Keratinocyte (primary cell): ENCODE measurements at regions not wholly inside any gene's neighbourhood (a gene's known extent, or its start where the extent isn't known, plus 50 kb on each side); places are given as distances from the start of the nearest gene placed in this dataset.

Source experiments
- CTCF ChIP-seq, 3 experiments: IDR thresholded peaks in 1 of 3; conservative IDR thresholded peaks in 1 of 3; optimal IDR thresholded peaks in 1 of 3; 2 replicates in 2 of 3; 3 replicates in 1 of 3; pipeline versions ENCODE3 to v1.5.1; 2011; ENCODE audit warnings: low read length in 3 of 3, mild to moderate bottlenecking in 3 of 3, moderate library complexity in 2 of 3, control low read depth in 1 of 3, inconsistent platforms in 1 of 3; ENCODE audit not compliant: insufficient read depth in 2 of 3; ENCODE audit errors: extremely low read depth in 1 of 3
- EZH2 ChIP-seq: IDR thresholded peaks from one replicate; pipeline ENCODE4 v1.6.1; 2012; ENCODE audit warnings: inconsistent platforms, mild to moderate bottlenecking, low read length, moderate library complexity

GRCh38 chr10:59595593-59595992, 114.1 kb downstream of the SLC16A9 start:
- TF ChIP-seq CTCF (optimal IDR thresholded peaks at IDR 0.05 in 1 of 3, IDR thresholded peaks at IDR 0.05 in 1 of 3, conservative IDR thresholded peaks at IDR 0.05 in 1 of 3; ENCODE audit: extremely low read depth in 1 of 3, insufficient read depth in 2 of 3, low read length in 3 of 3) (no peak), EZH2 (no peak)
